ENCODE measurements at regions not wholly inside any gene's neighbourhood (a gene's known extent, or its start where the extent isn't known, plus 50 kb on each side); places are given as distances from the start of the nearest gene placed in this dataset.

DNA sequence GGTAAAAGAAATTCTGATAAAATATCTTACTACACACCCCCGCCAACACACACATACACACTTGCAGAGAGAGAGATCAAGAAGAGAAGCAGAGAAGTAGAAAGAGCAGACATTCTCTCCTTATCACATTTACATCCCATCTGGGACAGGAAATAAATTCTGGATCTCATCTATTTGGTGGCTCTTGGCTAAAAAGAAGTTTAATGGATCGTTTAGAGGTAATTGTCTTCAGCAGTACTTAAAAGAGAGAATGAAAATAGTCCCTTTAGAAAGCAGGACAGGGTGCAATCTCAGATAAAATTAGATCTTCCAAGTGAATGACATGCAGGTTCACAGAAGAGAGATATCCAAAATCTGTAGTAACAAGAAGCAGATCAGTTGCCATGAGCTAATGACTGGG, 1392.5 kb downstream of the RAPGEF2 start:
- TF ChIP-seq PHF8 (conservative IDR thresholded peaks at IDR 0.05; ENCODE audit: low read depth, low read length) = no peak
- TF ChIP-seq EZH2 (IDR thresholded peaks at IDR 0.05; ENCODE audit: low read depth, low read length, severe bottlenecking) = no peak

All from H1 (cell line).